ENCODE measurements at regions not wholly inside any gene's neighbourhood (a gene's known extent, or its start where the extent isn't known, plus 50 kb on each side); places are given as distances from the start of the nearest gene placed in this dataset.

GRCh38 chr13:99721606-99722337 is 220.5 kb downstream of the TM9SF2 start:
- Mint-ChIP-seq H3K27me3 (ENCODE audit: low read depth) (no peaks in the 10 kb centered on the region), H3K4me1 (peaks cover 69 to 76% of the 10 kb centered on the region in 2 experiments), H3K9me3 (no peaks in the 10 kb centered on the region; a peak in 1 of 5 replicates), H3K36me3 (ENCODE audit: insufficient read depth in 1 of 3, low read depth in 3 of 3) (peaks cover 0 to 4% (median 0%) of the 10 kb centered on the region in 3 experiments; a peak in 2 of 7 replicates), H3K4me3 (peak overlapping the region in 1 of 2 experiments; percentile 26; a peak in 1 of 5 replicates), H3K27ac (peak overlapping the region; percentile 93 to 99 (median 95); a peak in 6 of 7 replicates)
- Histone ChIP-seq H2BK15ac (ENCODE audit: low read depth, low read length) (no peak overlapping the region), H2AFZ (ENCODE audit: low read length) (no peak overlapping the region), H3K4ac (ENCODE audit: low read depth, low read length) (no peak overlapping the region), H3K4me2 (ENCODE audit: insufficient read depth, insufficient read length, low read length) (no peak overlapping the region), H2BK12ac (ENCODE audit: insufficient read length, low read depth, low read length) (no peak overlapping the region), H3K56ac (ENCODE audit: insufficient read length, low read depth, low read length) (no peak overlapping the region), H3K14ac (ENCODE audit: insufficient read depth, low read length) (no peak overlapping the region), H3K18ac (ENCODE audit: insufficient read length, low read depth, low read length) (no peak overlapping the region), H3T11ph (ENCODE audit: low read length) (no peak overlapping the region), H3K23ac (ENCODE audit: insufficient read length, low read depth, low read length) (no peak overlapping the region), H3K9me3 (ENCODE audit: control insufficient read depth, low read depth, low read length) (no peaks in the 10 kb centered on the region), H3K79me2 (ENCODE audit: insufficient read depth, low read length) (no peaks in the 10 kb centered on the region), H4K5ac (ENCODE audit: insufficient read length, low read depth, low read length) (no peak overlapping the region), H3K27ac (ENCODE audit: insufficient read length, low read depth, low read length) (no peak overlapping the region), H3K9ac (ENCODE audit: extremely low read depth, insufficient read length, low read length) (no peak overlapping the region), H2BK20ac (ENCODE audit: low read depth, low read length, poor library complexity, severe bottlenecking) (no peak overlapping the region), H4K8ac (replicated peaks; ENCODE audit: insufficient read length, low read depth, low read length) (no peak overlapping the region), H2BK120ac (ENCODE audit: low read depth, low read length, poor library complexity, severe bottlenecking) (no peak overlapping the region), H3K4me1 (ENCODE audit: insufficient read depth, low read length) (peaks cover 15% of the 10 kb centered on the region; the same call in 1 of the 2 replicates), H2BK5ac (ENCODE audit: insufficient read length, low read length) (no peak overlapping the region), H3K23me2 (ENCODE audit: insufficient read length, low read depth, low read length, poor library complexity, severe bottlenecking) (no peaks in the 10 kb centered on the region), H3K27me3 (ENCODE audit: insufficient read depth, low read length) (no peaks in the 10 kb centered on the region), H4K91ac (ENCODE audit: insufficient read length, low read depth, low read length) (no peak overlapping the region), H4K20me1 (ENCODE audit: control insufficient read depth, insufficient read depth, insufficient read length) (no peaks in the 10 kb centered on the region), H3K79me1 (ENCODE audit: insufficient read depth, low read depth, low read length, poor library complexity, severe bottlenecking) (no peaks in the 10 kb centered on the region), H2AK5ac (ENCODE audit: insufficient read length, low read length) (no peak overlapping the region)
- WGBS (ENCODE audit: extremely low coverage, insufficient read length, low lambda C conversion rate), result no CpG with 5 or more reads among the region's 4 CpGs
- no peak for DNase-seq
- no peak for TF ChIP-seq CTCF (conservative IDR thresholded peaks at IDR 0.05)

All from H9 (cell line).